ENCODE measurements at regions not wholly inside any gene's neighbourhood (a gene's known extent, or its start where the extent isn't known, plus 50 kb on each side); places are given as distances from the start of the nearest gene placed in this dataset.
"Not testable (repeated sequence)": the region's sequence is repeated elsewhere in the genome, so short reads cannot be mapped to it uniquely, and the experiment has no call there.

DNA sequence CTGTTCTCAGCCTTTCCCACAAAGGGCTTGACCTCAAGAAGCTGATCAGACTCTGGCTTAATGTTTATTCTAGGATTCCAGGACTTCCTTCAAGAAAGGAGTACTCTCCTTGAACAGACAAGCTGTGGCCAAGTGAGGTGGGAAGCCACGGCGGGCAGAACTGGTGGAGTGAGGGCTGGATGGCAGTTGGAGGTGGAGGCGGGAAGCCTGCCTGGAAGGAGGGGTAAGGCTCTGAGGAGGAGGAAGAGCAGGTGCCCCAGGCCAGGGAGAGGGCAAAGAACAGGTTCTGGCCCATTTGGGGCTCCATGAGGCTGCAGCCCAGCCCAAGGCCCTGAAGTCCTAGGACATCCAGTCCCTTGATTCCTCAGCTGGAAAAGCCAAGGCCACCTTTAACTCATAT is 143.9 kb downstream of the CYP26B1 start:
- no peak for DNase-seq

DNA sequence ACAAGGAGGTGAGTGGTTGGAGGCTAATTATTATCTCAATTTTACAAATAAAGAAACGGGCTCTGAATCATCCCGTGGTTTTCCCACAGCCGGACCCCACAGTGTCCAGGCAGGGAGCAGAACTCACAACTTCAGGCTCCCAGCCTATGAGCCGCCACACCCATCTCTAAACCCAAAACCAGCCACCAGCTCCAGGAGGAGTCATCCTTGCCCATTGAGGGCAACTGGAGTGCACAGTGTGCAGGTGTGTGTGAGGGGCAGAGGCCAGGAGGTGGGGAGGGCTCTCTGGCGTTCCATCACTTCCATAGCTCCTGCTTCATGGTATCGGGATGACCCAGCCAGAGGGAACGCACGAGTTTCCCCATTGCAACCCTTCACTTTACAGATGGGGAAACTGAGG is 144.5 kb downstream of the CYP26B1 start:
- DNase-seq: no peak

DNA sequence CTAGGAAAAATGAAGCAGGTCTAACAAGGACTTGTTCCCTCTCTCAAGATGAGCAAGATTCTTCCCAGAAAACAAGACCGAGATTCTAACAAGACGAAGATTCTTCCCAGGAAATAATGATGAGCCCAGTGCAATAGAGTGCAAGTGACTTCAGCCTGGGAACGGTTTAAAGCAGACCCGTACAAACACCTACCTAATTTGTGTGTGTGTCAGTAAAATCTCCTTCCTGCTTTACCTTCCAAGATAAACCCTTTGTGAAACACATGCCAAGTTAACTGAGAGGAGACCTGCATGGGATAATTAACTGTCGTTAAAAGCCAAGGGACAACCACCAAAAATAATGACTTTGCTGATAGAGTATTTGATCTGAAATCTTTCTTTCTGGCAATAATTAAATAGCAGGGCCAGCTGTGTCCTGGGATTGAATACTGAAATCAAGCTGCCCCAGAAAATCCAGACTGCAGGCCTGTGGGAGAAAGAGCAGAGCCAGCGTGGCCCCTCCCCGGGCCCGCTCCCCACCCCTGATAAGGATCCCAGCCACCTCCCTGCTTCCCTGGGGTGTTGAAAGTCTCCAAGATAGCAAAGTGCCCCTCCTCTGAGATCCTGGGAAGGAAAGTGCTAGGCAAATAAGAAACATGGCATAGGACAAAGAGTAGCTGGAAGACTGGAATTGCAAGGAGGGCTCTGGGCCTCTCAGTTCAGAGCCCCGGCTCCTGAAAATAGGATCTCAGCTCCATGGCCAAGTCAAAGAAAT is 145.5 kb downstream of the CYP26B1 start:
- no peak for DNase-seq

- no peak for DNase-seq
Measured at GRCh38 chr2:72000110-72000509, 147.6 kb downstream of the CYP26B1 start.

GRCh38 chr2:71999580-71999979 is 148.1 kb downstream of the CYP26B1 start:
- no peak for DNase-seq

- DNase-seq: no peak
Measured at GRCh38 chr2:71997843-71998242, 149.8 kb downstream of the CYP26B1 start.

- DNase-seq: no peak
Measured at GRCh38 chr2:71995067-71995665, 152.5 kb downstream of the CYP26B1 start.

DNA sequence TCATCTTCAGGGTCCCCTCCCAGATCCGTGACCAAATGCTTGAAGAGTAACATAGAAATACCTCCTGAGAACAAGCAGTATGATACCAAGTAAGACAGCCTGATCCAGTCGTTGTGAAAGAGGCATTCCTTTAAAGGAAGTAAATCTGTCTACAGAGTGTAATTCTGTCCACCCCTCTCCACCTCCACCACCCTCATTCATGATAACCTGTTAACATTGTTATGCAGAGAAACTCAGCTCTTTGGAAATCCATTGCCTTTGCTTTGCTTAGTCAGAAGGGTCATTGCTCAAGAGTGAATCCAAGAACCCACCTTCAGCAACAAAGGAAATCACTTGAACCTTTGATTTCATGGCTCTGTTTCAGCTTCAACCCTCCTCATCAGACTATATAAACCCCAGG is 155.6 kb downstream of the CYP26B1 start:
- DNase-seq: no peak

- no peak for DNase-seq
Measured at GRCh38 chr2:71991397-71991796, 156.3 kb downstream of the CYP26B1 start.

GRCh38 chr2:71990826-71991225 is 156.8 kb downstream of the CYP26B1 start:
- no peak for DNase-seq

- no peak for DNase-seq
Measured at GRCh38 chr2:71990122-71990521, 157.5 kb downstream of the CYP26B1 start.

- no peak for DNase-seq
Measured at GRCh38 chr2:71989671-71990070, 158.0 kb downstream of the CYP26B1 start.

DNA sequence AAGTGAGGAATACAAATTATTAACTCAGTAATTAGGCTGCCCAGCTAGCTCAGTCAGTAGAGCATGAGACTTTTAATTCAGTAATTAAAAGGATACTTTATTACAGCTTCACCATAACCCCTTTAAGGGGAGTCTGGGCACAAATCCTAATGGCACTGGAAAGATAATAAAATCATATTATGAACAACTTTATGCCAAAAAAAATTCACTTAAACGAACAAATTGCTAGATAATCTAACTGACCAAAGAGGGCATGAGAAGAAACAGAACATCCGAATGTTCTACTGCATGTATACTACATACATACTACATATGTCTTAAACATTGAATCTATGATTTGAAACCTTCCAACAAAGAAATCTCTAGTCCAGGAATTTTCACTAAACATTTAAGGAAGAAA is 159.5 kb downstream of the CYP26B1 start:
- no peak for DNase-seq

GRCh38 chr2:71976685-71977084 is 171.0 kb downstream of the CYP26B1 start:
- DNase-seq: no peak

- no peak for DNase-seq
Measured at GRCh38 chr2:71974846-71975245, 172.8 kb downstream of the CYP26B1 start.

GRCh38 chr2:71971493-71971892 is 176.2 kb downstream of the CYP26B1 start:
- no peak for DNase-seq

DNA sequence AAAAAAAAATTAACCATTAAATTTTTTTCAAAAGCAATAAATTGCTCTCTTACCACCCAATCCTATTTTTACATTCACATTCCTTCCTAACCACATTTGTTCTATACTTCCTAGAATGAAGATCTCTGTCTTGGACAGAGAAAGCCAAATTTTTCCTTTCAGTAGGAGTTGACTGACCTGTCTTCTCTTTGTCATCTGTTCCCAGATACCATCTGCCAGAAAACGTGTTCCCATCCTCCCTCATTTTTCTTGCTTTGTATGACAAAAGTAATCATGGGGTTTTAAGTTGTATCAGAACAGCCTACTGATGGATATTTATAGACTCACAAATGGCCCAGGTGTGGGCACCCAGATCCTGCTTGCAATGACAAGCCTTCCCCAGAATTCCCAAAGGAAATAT is 182.1 kb downstream of the CYP26B1 start:
- no peak for DNase-seq

GRCh38 chr2:71962911-71963694 is 184.6 kb downstream of the CYP26B1 start:
- DNase-seq: no peak

DNA sequence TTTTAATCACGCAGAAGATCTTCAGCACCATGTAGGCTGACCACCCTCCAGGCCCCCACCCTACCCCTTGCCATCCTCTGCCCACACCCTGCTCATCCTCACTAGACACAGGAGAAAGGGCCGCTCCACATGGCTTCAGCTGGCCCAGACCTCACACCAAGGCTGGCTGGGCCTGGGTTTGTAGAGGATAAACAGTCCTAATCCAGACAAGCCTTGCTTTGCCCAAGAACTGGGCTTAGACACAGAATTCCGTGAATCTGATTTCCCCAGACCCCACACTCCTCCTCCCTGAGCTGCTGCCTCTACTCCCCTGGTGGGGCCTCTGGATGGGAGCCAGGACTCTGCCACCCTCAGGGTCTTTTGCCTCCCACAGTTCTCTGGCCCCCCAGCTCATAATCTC is 185.3 kb downstream of the CYP26B1 start:
- no peak for DNase-seq

- no peak for DNase-seq
Measured at GRCh38 chr2:71961289-71962027, 186.2 kb downstream of the CYP26B1 start.

DNA sequence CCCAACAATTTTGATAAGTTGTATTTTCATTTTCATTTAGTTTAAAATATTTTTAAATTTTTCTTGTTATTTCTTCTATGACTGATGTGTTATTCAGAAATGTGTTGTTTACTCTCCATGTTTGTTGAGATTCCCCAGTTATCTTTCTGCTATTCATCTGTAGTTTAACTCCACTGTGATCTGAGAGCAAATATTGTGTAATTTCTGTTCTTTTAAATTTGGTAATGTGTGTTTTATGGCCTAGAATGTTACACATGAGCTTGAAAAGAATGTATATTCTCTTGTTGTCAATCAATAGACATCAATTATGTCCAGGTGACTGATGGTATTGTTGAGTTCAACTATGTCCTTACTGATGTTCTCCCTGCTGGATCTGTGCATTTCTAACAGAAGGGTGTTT is 188.2 kb downstream of the CYP26B1 start:
- no peak for DNase-seq

GRCh38 chr2:71958426-71958825 is 189.2 kb downstream of the CYP26B1 start:
- DNase-seq: not testable (repeated sequence)

DNA sequence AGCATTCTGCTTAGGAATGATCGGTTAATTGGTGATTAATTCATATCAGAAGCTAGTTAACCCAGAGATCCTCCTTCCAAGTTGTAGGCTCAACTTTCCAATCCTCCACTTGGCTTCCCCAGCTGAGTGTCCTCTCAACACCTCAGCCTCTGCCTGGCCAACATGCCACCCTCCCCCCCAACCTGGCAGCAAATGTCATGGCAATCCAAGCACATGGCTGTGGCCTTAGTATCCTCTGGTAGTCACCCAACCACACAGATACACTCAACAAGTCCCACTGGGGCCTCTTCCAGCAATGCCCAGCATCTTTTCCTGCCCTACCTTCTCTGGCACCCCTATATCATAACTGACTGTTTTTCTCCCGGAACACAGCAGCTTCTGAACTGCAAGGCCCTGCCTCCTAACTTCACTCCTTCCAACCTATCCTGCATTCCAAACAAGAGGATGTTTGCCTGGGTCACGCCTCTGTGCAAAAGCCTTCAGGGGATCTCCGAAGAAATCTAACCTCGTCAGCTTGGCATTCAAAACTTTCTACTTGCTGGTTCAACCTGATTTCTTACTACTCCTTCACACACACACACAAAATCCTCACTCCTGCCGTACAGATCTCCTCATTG is 195.0 kb downstream of the CYP26B1 start:
- no peak for DNase-seq
